Hepatocyte (in vitro differentiated cells): ENCODE measurements at regions not wholly inside any gene's neighbourhood (a gene's known extent, or its start where the extent isn't known, plus 50 kb on each side); places are given as distances from the start of the nearest gene placed in this dataset.

Source experiments
- EZH2 ChIP-seq: fragments of 200-600 bp; sonication (generic); IDR thresholded peaks from 2 replicates; pipeline ENCODE4 v1.6.1; 2016; ENCODE audit warnings: antibody characterized with exemption, mild to moderate bottlenecking, borderline replicate concordance
- TF ChIP-seq, protein P1 (sequence below): fragments of 200-600 bp; sonication (generic); IDR thresholded peaks from 2 replicates; pipeline ENCODE4 v1.5.1; 2016; ENCODE audit warnings: antibody characterized with exemption, mild to moderate bottlenecking; ENCODE audit not compliant: poor library complexity

DNA sequence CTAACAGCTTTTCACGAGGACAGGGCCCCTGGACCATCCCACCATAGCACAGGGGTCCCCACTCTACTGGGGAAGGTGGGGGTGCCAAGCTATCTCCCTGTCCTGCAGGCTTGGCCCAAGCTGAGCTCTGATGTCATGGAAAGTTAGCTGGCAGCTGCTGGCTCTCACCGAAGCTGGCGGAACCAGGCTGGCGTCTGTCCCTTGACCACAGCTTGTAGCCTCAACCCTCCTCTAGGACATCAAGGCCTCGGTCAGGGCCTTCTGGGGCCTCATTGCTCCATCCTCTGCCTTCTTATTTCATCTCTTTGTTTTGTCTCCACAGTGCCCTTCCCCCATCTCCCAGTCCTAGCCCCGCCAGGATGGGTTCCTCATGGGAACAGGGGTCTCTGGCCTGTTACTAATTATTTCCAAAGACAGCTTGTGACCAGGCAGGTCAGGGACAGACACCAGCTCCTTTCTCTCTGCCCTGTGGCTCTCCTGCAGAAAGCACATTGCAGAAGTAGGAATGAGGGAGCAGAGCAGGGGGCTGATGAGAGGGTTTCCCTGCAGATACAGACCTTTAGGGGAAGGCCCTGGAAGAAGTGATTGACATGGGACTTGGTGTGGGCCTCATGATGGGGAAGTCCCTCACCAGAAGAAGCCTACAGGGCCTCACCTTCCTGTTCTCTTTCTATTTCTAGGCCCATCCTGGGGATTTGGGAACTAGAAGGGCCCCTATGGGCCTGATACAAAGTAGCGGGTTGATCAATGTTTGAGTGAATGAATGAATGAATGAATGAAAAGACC, 97.5 kb upstream of the ALX4 start:
- TF ChIP-seq, protein P1, sequence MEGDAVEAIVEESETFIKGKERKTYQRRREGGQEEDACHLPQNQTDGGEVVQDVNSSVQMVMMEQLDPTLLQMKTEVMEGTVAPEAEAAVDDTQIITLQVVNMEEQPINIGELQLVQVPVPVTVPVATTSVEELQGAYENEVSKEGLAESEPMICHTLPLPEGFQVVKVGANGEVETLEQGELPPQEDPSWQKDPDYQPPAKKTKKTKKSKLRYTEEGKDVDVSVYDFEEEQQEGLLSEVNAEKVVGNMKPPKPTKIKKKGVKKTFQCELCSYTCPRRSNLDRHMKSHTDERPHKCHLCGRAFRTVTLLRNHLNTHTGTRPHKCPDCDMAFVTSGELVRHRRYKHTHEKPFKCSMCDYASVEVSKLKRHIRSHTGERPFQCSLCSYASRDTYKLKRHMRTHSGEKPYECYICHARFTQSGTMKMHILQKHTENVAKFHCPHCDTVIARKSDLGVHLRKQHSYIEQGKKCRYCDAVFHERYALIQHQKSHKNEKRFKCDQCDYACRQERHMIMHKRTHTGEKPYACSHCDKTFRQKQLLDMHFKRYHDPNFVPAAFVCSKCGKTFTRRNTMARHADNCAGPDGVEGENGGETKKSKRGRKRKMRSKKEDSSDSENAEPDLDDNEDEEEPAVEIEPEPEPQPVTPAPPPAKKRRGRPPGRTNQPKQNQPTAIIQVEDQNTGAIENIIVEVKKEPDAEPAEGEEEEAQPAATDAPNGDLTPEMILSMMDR: no peak
- TF ChIP-seq EZH2: no peak
